Activated CD4-positive, CD25-positive, alpha-beta regulatory T cell treated with anti-CD3 and anti-CD28 coated beads, Interleukin-2, amount 50 U/mL, for 16 hours (primary cell): ENCODE measurements at regions not wholly inside any gene's neighbourhood (a gene's known extent, or its start where the extent isn't known, plus 50 kb on each side); places are given as distances from the start of the nearest gene placed in this dataset.
A peak's percentile ranks its signal among the peaks of the same experiment; 100 is the strongest.

Experiments used
- DNase-seq: peaks from one replicate; pipeline ENCODE4 v3.0.0-alpha.2; 2020; ENCODE audit warnings: low read depth, low spot score

DNA sequence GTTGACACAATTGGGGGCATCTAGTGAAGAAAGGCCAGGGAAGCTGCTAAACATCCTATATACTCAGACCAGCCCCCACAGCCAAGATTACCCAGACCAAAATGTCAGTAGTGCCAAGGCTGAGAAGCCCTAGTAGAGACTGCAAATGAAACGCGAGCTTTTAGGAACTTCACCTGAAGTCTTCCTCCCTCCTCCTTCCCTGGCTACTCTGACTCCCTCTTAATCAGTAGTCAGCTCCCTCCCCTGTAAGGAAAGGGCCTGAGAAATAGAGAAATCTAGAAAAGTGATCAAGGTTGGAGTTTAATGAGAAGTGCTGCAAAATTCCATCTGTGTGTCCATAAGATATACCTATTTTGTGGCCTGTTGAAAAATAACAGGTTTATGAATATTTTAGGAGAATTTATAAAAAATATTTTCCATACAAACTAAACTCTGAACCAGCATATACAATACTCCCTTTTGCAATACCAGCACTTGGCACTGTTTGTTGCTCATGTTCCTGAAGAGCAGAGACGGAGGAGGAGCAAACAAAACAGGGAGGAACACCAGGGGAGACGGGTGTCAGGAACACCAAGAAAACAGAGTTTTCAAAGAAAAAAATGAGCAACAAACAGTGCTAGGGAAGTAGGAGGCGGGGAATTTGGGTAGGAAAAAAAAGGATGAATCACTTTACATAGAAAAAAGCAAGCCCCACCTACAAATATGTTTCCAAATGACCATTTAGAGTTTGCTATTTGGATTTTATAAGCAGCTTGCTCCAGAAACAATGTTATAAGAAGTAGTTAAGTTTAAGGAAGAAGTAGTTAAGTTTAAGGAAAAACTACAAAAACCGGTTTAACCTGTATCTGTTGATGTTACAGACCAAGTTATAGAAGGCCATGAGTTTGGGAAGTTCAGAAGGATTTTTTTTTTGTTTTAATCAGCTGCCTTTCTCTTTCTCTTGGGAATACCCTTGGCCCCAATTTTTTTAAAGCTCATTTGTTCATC is 282.1 kb upstream of the GRIP1 start:
- no peak for DNase-seq

DNA sequence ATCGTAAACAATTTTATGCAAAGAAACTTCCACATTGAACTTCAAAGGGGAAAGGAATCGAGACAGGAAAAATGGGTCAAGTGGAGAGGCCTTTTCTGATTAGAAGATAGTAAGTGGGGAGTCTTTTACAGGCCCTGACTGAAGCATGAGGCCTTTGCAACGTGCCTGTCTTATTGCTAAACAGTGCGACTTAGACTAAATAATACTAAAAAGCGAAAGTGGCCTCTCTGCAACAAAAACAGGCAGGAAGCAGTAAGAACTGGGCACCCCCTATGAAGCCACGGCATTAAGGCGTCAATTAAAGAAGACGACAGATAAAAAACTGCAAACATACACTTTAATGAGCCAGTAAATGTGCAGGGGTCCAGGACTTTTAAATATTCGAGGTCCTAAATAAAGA is 283.4 kb upstream of the GRIP1 start:
- no peak for DNase-seq

GRCh38 chr12:66963901-66964300 is 285.0 kb upstream of the GRIP1 start:
- DNase-seq: no peak

GRCh38 chr12:66964629-66965028 is 285.8 kb upstream of the GRIP1 start:
- no peak for DNase-seq

GRCh38 chr12:66965621-66966020 is 286.7 kb upstream of the GRIP1 start:
- DNase-seq: no peak

DNA sequence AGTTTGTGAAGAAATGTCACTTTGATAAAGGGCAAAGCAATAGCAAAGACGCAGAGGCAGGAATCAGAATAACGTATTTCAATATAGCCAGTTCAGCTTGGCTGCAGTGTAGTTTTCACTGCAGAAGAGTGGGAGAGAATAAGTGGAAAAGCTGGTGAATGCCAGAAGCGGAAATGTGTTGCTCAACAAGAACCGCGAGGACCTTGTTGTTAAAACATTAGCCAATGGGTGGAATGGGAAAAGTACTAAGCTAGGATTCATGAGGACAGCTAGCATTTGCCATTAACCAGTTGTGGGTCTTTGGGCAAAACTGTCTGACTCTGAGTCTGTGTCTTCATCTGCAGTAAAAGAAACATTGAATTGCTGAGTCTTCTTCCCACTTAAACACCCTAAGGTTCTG is 292.9 kb upstream of the GRIP1 start:
- no peak for DNase-seq

DNA sequence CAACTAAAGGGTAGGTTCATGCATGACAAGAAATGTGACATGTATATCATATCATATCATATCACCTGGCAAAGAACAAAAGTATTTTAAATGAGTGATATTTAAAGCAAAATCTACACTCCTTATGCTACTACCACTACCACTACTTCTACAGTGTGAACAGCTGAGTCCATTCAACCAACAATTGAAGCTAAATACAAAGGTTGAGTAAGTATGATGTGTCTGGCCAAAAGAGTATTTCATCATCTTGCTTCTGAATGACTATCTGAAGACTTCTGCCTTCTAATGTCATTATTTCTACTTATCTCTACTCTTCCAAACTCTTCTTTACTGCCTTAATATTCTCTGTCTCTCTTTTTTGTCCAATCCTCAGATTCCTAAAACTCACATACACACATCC is 292.6 kb upstream of the CAND1 start:
- no peak for DNase-seq

DNA sequence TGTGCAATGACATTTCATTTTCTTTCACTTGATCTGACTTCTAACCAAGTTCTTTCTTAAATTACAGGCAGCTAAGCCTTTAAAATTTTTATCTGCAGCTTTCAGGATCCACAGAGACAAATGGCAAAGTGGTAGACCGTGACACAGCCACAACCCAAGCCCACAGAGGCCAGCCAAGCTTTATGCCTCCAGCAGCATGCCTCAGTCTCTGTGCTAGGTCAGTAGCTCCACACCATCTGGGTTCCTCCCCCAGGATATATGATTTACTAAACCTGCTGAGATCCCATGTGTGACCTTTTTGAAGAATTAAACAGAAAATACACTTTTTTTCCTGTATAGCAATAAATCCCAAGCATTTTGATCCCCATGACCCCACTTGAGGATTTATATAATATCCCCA is 290.4 kb upstream of the CAND1 start:
- no peak for DNase-seq

DNA sequence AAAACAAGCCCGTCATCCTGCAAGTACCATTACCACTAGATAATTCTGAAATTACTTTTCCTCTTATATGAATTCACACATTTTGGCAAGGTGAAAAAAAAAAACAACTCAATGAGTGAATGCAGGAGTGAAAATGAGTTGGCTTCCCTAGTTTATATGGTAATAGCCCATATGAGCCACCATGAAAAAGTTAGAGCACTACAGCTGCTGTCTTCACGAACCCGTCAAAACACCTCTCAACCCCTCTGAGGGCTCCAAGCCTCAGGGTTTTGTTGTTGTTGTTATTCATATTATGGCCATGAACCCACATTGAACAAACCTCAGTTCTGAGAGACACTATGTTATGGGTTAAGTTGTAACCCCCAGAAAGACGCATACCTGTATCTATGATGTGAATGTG is 289.9 kb upstream of the CAND1 start:
- DNase-seq: no peak

- no peak for DNase-seq
These were observed 285.1 kb upstream of the CAND1 start for GRCh38 chr12:66984077-66984476.

DNA sequence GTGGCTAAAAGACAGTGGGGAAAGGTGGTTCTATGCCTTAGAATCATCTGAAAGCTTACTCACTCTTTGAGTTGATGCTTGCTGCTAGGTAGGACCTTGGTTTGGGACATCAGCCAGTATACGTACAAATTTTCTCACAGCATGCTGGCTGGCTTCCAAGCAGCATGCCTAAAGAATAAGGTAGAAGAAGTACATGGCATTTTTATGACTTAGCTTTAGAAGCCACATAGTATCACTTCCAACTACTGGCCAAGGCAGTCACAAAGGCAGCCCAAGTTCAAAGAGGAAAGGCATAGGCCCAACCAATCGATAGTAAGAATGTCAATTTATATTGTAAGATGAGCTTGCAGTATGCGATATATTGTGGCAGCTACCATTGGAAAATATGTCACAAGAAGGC is 284.2 kb upstream of the CAND1 start:
- no peak for DNase-seq

DNA sequence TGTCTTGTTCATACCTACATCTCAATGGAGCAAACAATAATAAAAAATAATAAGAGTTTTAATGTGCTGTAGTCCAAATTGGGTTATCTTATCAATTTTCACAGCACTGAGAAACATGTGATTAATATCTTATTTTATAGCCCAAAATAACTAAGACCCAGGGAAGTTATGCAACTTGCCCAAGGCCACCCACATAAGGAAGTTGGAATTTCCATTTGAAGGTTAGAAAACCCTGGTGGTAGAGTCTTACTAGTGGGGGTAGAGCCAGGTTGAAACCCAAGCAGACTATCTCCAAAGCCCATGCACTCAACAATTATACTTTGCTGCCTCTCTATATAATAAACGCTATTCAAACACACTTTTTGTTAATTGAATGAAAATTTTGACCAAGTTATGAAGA is 270.0 kb upstream of the CAND1 start:
- no peak for DNase-seq

DNA sequence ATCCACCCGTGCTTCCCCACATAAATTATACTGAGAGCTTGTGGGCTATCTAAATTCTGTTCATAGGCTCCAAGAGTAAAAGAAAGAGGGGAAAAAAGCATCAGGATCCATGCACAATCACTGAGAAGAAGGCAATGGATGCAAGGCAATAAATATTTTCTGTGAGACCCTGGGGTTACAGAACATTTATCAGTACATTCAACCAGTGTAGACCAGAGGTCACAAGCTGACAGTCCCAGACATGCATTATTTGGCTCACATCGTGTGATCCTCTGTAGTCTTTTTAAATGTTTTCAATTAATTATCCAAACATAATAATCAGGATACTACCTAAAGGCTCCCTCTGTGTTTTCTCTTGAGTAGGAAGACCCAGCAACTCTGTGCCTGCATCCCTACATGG is 267.9 kb upstream of the CAND1 start:
- DNase-seq: no peak

DNA sequence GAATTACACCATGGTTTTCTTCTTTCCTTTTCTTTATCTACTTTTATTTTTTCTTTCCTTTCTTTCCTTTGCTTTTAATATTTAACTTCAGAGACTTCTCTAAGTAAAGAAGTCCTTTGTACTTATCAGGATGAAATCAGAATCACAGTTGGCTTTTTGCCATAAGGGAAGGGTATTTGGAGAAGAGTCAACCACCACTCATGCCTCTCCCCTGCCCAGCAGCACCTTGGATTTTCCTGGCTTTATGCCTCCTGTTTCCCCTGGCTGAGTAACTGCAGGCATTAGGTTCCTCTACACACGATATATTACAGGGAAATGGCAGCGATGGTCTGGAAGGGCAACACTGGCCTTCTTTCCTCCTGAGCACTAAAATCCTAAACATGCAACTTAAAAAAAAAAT is 266.4 kb upstream of the CAND1 start:
- no peak for DNase-seq

DNA sequence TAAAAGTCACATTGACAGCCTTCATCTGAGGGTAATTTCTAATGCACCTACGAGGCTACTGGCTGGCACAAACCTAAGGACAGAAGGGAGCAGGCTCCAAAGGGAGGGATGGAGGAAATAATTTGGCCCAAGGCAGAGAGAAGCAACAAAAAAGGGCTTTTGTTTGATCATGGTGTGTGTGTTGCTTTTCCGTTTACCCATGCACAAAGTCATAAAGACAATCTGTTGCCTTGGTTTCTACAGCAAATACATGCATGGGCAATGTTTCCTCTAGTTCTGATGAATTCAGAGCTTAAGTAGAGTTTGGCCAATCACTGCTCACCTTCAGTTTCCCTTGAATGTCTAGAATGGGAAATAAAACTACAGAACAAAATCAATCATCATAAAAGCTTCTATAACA is 262.5 kb upstream of the CAND1 start:
- DNase-seq: no peak

DNA sequence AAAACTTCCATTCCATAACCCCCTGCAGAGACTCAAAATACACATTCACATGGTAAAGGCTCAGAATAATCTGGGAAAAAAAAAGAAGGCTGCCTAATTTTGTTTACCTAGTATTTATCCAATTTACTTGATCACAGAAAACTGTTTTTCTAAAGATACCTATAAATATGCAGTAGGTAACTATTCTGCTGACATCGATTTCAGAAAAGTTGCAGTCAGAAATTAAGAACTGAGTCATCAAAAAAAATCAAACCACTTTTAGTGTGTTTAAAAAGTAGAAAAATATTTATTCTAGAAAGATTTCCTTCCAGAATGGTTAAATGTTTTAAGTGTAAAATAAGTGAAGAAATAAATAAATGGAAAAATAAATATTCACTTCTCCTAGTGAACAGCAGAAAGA is 254.5 kb upstream of the CAND1 start:
- no peak for DNase-seq

GRCh38 chr12:67018105-67018504 is 251.1 kb upstream of the CAND1 start:
- no peak for DNase-seq

- DNase-seq: no peak
These were observed 250.1 kb upstream of the CAND1 start for GRCh38 chr12:67019070-67019469.

- DNase-seq: peak; percentile 5
These were observed 243.5 kb upstream of the CAND1 start for GRCh38 chr12:67025543-67026114.

- no peak for DNase-seq
These were observed 242.5 kb upstream of the CAND1 start for GRCh38 chr12:67026487-67027246.

DNA sequence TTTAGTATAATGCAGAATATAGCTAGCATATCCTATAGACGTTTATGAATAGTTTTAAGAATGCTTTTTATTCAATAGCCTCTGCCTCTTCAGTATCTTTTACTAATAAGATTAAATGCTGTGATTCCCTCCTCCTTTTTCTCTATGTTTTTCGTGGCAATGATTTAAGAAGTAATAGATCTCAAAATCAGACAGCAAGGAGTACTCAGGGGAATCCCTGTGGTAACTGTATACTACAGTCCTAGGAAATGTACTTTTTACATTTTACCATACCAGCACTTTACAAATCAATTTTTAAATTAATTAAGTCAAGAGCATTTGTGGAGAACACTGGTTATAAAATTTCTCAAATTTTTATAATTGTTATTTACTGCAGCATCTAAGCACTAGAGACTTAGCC is 240.6 kb upstream of the CAND1 start:
- no peak for DNase-seq

DNA sequence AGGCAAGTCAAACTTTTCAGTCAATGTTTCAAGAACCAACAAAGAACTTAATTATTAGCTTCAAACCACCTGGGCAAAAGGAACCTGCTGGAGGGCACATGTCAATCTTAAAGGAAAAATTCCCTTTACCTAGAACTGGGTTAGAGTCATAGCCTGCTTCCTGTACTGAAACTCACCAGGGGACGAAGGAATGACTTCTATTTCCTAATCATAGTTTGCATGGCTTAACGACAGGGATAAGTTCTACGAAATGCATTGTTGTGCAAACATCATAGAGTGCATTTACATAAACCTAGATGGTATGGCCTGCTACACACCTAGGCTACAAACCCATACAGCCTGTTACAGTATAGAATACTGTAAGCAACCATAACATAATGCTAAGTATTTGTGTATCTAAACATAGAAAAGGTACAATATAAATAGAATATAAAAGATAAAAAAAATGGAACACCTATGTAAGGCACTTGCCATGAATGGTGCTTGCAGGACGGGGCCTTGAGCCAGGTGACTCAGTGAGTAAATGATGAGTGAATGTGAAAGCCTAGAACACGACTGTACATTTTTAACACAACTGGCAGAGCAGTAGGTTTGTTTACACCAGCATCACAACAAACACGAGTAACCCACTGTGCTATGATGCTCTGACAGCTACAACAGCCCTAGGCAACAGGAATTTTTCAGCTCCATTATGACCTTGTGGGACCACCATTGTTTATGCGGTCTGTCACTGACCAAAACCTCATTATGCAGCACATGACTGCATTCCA is 234.9 kb upstream of the CAND1 start:
- no peak for DNase-seq
